ENCODE measurements at regions not wholly inside any gene's neighbourhood (a gene's known extent, or its start where the extent isn't known, plus 50 kb on each side); places are given as distances from the start of the nearest gene placed in this dataset.

DNA sequence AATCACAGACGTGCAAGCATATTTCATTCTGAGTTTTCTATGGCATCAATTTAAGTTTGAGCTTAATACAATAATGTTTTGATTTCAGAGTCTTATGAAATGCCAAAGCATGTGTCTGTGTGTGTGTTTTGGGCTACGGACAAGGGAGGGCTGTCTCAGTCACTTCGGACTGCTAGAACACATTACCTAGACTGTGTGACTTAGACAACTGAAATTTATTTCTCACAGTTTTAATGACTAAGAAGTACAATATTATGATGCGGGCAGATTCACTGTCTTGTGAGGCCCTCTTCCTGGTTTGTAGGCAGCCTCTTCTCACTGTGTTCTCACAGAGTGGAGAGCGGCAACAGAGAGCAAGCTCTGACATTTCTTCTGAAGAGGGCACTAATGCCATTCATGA lies 1202.0 kb downstream of the EFNB2 start:
- Histone ChIP-seq H2AFZ (ENCODE audit: low read length) (no peak overlapping the region), H3K27ac (ENCODE audit: low read length) (no peak overlapping the region), H3K4me2 (ENCODE audit: low read depth, low read length, poor library complexity, severe bottlenecking) (no peak overlapping the region), H3K4me1 (ENCODE audit: low read length) (no peaks in the 10 kb centered on the region), H3K4me3 (ENCODE audit: low read length) (no peak overlapping the region), H3K9me2 (replicated peaks; ENCODE audit: insufficient read depth, low read length) (no peaks in the 10 kb centered on the region; the same call in 1 of the 2 replicates), H3K9ac (ENCODE audit: low read length) (no peak overlapping the region), H4K20me1 (ENCODE audit: insufficient read depth, low read depth, low read length) (no peaks in the 10 kb centered on the region), H3K79me2 (ENCODE audit: low read length) (no peaks in the 10 kb centered on the region), H3K27me3 (ENCODE audit: low read length) (no peaks in the 10 kb centered on the region), H3K36me3 (ENCODE audit: insufficient read depth, low read length) (0 out of 2 replicates have a peak, but pooled peaks cover 3% of the 10 kb centered on the region), H3K9me3 (ENCODE audit: low read length) (peaks cover 25% of the 10 kb centered on the region)
- DNase-seq: no peak

DNA sequence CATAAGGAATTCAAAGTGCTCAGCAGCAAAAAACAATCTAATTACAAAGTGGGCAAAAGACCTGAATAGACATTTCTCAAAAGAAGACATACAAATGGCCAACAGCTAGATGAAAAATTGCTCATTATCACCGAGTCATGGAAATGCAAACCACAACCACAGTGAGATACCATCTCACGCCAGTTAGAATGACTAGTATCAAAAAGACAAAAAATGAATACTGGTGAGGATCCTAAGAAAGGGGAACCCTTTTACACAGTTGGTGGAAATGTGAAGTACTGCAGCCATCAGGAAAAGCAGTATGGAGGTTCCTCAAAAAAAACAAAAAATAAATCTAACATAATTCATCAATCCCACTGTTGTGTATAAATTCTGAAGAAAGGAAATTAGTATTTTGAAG lies 1206.1 kb downstream of the EFNB2 start:
- Histone ChIP-seq H3K79me2 (ENCODE audit: low read length) (no peaks in the 10 kb centered on the region), H3K4me2 (ENCODE audit: low read depth, low read length, poor library complexity, severe bottlenecking) (no peak overlapping the region), H3K36me3 (ENCODE audit: insufficient read depth, low read length) (no peaks in the 10 kb centered on the region), H3K4me3 (ENCODE audit: low read length) (no peak overlapping the region), H2AFZ (ENCODE audit: low read length) (no peak overlapping the region), H4K20me1 (ENCODE audit: insufficient read depth, low read depth, low read length) (no peaks in the 10 kb centered on the region), H3K9ac (ENCODE audit: low read length) (no peak overlapping the region), H3K27ac (ENCODE audit: low read length) (no peak overlapping the region), H3K4me1 (ENCODE audit: low read length) (no peaks in the 10 kb centered on the region), H3K9me3 (ENCODE audit: low read length) (peaks cover 22% of the 10 kb centered on the region), H3K9me2 (replicated peaks; ENCODE audit: insufficient read depth, low read length) (no peaks in the 10 kb centered on the region; the same call in 1 of the 2 replicates), H3K27me3 (ENCODE audit: low read length) (no peaks in the 10 kb centered on the region)
- DNase-seq: no peak

DNA sequence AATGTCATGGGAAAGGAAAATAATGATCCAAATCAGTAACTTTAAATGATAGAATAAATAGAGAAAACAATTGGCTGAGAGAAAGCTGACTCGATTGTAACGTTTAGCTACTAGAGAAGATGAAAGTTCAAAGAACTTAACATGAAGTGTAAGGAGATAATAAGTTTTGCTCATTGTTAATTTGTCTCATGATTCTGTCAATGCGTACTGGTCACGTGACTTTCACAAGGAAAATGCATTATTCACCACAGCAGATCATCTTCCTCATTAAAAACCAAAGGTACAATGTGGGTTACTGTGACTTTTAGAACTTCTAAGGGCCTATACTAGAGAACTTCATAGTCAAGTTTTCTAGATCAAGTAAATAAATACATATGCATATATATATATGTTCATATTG lies 1207.2 kb downstream of the EFNB2 start:
- H3K9me3 ChIP-seq (ENCODE audit: low read length): peaks cover 21% of the 10 kb centered on the region
- no peaks in the 10 kb centered on the region for H3K36me3 ChIP-seq (ENCODE audit: insufficient read depth, low read length)
- no peak overlapping the region for H3K9ac ChIP-seq (ENCODE audit: low read length)
- no peaks in the 10 kb centered on the region for H4K20me1 ChIP-seq (ENCODE audit: insufficient read depth, low read depth, low read length)
- no peak overlapping the region for H3K4me2 ChIP-seq (ENCODE audit: low read depth, low read length, poor library complexity, severe bottlenecking)
- no peak for DNase-seq
- no peaks in the 10 kb centered on the region for H3K9me2 ChIP-seq (replicated peaks; ENCODE audit: insufficient read depth, low read length)
- no peaks in the 10 kb centered on the region for H3K27me3 ChIP-seq (ENCODE audit: low read length)
- H3K27ac ChIP-seq (ENCODE audit: low read length): no peak overlapping the region
- no peaks in the 10 kb centered on the region for H3K79me2 ChIP-seq (ENCODE audit: low read length)
- H2AFZ ChIP-seq (ENCODE audit: low read length): no peak overlapping the region
- H3K4me1 ChIP-seq (ENCODE audit: low read length): no peaks in the 10 kb centered on the region
- no peak overlapping the region for H3K4me3 ChIP-seq (ENCODE audit: low read length)

DNA sequence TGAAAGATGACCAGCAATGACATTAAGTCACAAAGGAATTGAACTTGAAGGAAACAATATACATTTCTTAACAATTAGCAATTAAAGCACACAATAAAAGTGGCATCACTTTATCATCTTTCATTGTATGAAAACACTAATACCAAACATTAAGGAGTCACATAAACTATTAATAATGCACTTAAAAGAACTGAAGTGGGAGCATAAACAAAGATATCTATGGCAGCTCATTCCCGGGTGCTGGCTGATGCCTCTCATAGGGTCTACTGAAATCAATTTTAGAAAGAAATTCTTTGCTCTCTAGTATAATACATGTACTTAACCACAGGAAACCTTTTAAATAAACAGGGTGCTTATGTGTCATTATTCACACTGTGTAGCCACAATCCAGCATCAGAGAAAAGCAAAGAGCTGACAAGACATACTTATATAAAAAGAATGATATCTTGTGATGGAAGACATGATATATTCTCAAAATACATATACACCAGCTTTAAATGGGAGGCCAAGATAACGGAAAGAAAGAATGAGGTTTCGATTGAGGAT lies 1207.8 kb downstream of the EFNB2 start:
- Histone ChIP-seq H3K27ac (ENCODE audit: low read length) (no peak overlapping the region), H2AFZ (ENCODE audit: low read length) (no peak overlapping the region), H3K4me2 (ENCODE audit: low read depth, low read length, poor library complexity, severe bottlenecking) (no peak overlapping the region), H4K20me1 (ENCODE audit: insufficient read depth, low read depth, low read length) (no peaks in the 10 kb centered on the region), H3K9ac (ENCODE audit: low read length) (no peak overlapping the region), H3K27me3 (ENCODE audit: low read length) (no peaks in the 10 kb centered on the region), H3K9me3 (ENCODE audit: low read length) (peaks cover 21% of the 10 kb centered on the region), H3K4me3 (ENCODE audit: low read length) (no peak overlapping the region), H3K36me3 (ENCODE audit: insufficient read depth, low read length) (no peaks in the 10 kb centered on the region), H3K79me2 (ENCODE audit: low read length) (no peaks in the 10 kb centered on the region), H3K9me2 (replicated peaks; ENCODE audit: insufficient read depth, low read length) (no peaks in the 10 kb centered on the region), H3K4me1 (ENCODE audit: low read length) (no peaks in the 10 kb centered on the region)
- no peak for DNase-seq

DNA sequence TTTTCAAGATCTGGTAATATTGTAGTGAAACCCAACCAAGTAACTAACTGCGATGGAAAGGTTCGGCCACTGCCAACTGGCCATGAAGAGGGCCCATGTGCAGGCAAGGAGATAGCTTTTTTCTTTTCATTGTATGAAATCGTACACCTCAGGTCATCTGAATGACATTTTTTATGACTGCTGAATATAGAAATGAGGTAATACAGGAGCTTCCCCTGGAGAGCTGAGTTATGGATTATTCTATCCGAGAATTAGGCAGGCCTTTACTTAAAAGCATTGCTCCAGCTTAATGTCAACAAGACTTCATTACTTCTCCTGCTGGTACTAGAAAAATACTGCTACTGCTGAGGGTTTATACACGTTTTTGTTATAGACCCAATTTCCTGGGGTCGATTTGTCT lies 1215.6 kb downstream of the EFNB2 start:
- Histone ChIP-seq H3K9me2 (replicated peaks; ENCODE audit: insufficient read depth, low read length) (no peaks in the 10 kb centered on the region), H3K4me3 (ENCODE audit: low read length) (no peak overlapping the region), H3K4me2 (ENCODE audit: low read depth, low read length, poor library complexity, severe bottlenecking) (no peak overlapping the region), H3K36me3 (ENCODE audit: insufficient read depth, low read length) (no peaks in the 10 kb centered on the region), H3K9ac (ENCODE audit: low read length) (no peak overlapping the region), H3K27ac (ENCODE audit: low read length) (no peak overlapping the region), H3K27me3 (ENCODE audit: low read length) (no peaks in the 10 kb centered on the region), H4K20me1 (ENCODE audit: insufficient read depth, low read depth, low read length) (no peaks in the 10 kb centered on the region), H3K79me2 (ENCODE audit: low read length) (no peaks in the 10 kb centered on the region), H3K4me1 (ENCODE audit: low read length) (no peaks in the 10 kb centered on the region), H3K9me3 (ENCODE audit: low read length) (peaks cover 26% of the 10 kb centered on the region), H2AFZ (ENCODE audit: low read length) (no peak overlapping the region)
- DNase-seq: no peak

DNA sequence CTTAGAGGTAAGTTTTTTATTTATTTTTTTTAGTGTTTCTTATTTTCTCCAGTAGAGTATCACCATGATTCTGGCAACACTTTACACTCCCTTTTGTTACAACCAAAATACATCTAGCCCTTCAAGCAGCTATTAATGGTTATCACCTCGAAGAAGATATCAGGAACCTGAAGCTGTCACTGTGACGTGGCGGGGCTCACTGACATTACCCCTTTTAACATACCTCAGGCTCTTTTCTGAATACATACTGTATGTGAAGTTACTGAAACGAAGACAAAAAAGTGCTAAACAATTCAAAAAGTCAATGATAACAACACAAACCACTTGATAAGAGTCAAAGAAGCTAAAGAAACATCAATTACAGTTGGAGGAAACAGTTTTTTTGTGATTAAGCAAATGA lies 1218.7 kb downstream of the EFNB2 start:
- no peak overlapping the region for H3K4me3 ChIP-seq (ENCODE audit: low read length)
- H3K4me1 ChIP-seq (ENCODE audit: low read length): no peaks in the 10 kb centered on the region
- no peaks in the 10 kb centered on the region for H3K27me3 ChIP-seq (ENCODE audit: low read length)
- H3K9me3 ChIP-seq (ENCODE audit: low read length): peaks cover 30% of the 10 kb centered on the region
- no peak for DNase-seq
- no peaks in the 10 kb centered on the region for H3K36me3 ChIP-seq (ENCODE audit: insufficient read depth, low read length)
- H2AFZ ChIP-seq (ENCODE audit: low read length): no peak overlapping the region
- no peaks in the 10 kb centered on the region for H3K9me2 ChIP-seq (replicated peaks; ENCODE audit: insufficient read depth, low read length)
- no peak overlapping the region for H3K4me2 ChIP-seq (ENCODE audit: low read depth, low read length, poor library complexity, severe bottlenecking)
- H3K27ac ChIP-seq (ENCODE audit: low read length): no peak overlapping the region
- H3K79me2 ChIP-seq (ENCODE audit: low read length): no peaks in the 10 kb centered on the region
- no peaks in the 10 kb centered on the region for H4K20me1 ChIP-seq (ENCODE audit: insufficient read depth, low read depth, low read length)
- no peak overlapping the region for H3K9ac ChIP-seq (ENCODE audit: low read length)

DNA sequence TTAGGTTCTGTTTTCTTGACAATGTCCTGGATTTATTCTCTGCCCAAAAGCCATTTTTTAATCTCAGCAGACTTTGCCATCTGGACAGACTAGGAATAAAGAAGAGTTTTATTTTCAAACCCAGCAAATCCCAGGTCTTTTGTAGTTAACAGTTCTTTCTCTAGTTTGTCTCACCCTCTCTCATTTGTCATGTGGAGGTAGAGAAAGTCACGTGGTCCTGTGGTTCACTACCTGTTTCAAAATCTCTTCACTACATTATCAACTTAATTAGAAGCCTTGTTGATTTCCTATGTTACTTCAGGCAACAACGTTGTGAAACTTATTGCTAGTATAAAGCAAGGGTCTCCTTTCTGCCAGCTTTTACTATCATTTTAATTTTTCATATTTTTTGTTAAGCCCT lies 1222.6 kb downstream of the EFNB2 start:
- Histone ChIP-seq H3K36me3 (ENCODE audit: insufficient read depth, low read length) (no peaks in the 10 kb centered on the region), H3K4me1 (ENCODE audit: low read length) (no peaks in the 10 kb centered on the region), H3K9ac (ENCODE audit: low read length) (no peak overlapping the region), H3K27me3 (ENCODE audit: low read length) (no peaks in the 10 kb centered on the region), H3K4me3 (ENCODE audit: low read length) (no peak overlapping the region), H3K9me3 (ENCODE audit: low read length) (peaks cover 18% of the 10 kb centered on the region), H3K27ac (ENCODE audit: low read length) (no peak overlapping the region), H3K9me2 (replicated peaks; ENCODE audit: insufficient read depth, low read length) (no peaks in the 10 kb centered on the region), H3K79me2 (ENCODE audit: low read length) (no peaks in the 10 kb centered on the region), H4K20me1 (ENCODE audit: insufficient read depth, low read depth, low read length) (no peaks in the 10 kb centered on the region), H3K4me2 (ENCODE audit: low read depth, low read length, poor library complexity, severe bottlenecking) (no peak overlapping the region), H2AFZ (ENCODE audit: low read length) (no peak overlapping the region)
- no peak for DNase-seq

DNA sequence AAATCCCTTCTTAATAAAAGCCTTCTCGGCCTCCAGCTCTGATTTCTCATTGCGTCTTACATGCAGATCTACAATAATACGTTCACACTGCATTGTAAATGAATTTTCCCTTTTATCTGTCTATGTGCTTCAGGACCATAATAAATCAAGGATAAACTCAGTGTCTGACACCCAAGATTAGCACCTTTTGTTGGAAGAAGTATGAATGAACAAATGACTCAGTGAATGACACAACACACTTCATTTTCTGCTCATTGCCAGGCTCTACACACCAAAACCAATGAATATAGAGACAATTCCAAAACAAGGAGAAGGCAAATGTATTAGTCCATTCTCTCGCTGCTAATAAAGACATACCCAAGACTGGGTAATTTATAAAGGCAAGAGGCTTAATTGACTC lies 1224.4 kb downstream of the EFNB2 start:
- no peak overlapping the region for H3K4me3 ChIP-seq (ENCODE audit: low read length)

DNA sequence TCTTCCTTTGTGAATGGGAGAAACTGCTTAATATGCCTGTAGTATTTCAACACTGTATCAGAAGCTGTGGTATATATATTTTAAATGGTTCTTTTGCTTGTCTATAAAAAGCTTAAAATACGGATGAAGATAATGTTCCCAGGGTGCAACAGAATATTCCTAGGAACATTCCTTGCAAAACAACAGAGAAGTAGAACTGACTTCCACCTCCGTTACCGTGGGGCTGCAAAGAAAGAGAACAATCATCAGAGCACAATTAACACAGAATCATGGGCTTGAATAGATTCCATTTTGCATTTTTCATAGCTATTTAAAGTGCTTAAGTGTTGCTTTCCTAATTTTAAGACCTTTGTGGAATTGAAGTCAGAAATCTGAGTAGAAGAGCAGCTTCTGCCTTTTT lies 1227.7 kb downstream of the EFNB2 start:
- H3K27ac ChIP-seq (ENCODE audit: low read length): no peak overlapping the region
- no peak overlapping the region for H3K4me3 ChIP-seq (ENCODE audit: low read length)
- no peak overlapping the region for H3K4me2 ChIP-seq (ENCODE audit: low read depth, low read length, poor library complexity, severe bottlenecking)
- no peaks in the 10 kb centered on the region for H3K36me3 ChIP-seq (ENCODE audit: insufficient read depth, low read length)
- no peaks in the 10 kb centered on the region for H3K27me3 ChIP-seq (ENCODE audit: low read length)
- no peak for DNase-seq
- H2AFZ ChIP-seq (ENCODE audit: low read length): no peak overlapping the region
- peaks cover 7% of the 10 kb centered on the region; the same call in 1 of the 2 replicates for H3K9me3 ChIP-seq (ENCODE audit: low read length)
- no peaks in the 10 kb centered on the region for H4K20me1 ChIP-seq (ENCODE audit: insufficient read depth, low read depth, low read length)
- no peak overlapping the region for H3K9ac ChIP-seq (ENCODE audit: low read length)
- H3K79me2 ChIP-seq (ENCODE audit: low read length): no peaks in the 10 kb centered on the region
- H3K4me1 ChIP-seq (ENCODE audit: low read length): no peaks in the 10 kb centered on the region
- no peaks in the 10 kb centered on the region for H3K9me2 ChIP-seq (replicated peaks; ENCODE audit: insufficient read depth, low read length)

More for the DNA sequence above, 1224.4 kb downstream of the EFNB2 start:
- Histone ChIP-seq H4K20me1 (ENCODE audit: insufficient read depth, low read depth, low read length) (no peaks in the 10 kb centered on the region), H3K27me3 (ENCODE audit: low read length) (no peaks in the 10 kb centered on the region), H3K4me2 (ENCODE audit: low read depth, low read length, poor library complexity, severe bottlenecking) (no peak overlapping the region), H3K9me2 (replicated peaks; ENCODE audit: insufficient read depth, low read length) (no peaks in the 10 kb centered on the region), H3K79me2 (ENCODE audit: low read length) (no peaks in the 10 kb centered on the region), H3K9ac (ENCODE audit: low read length) (no peak overlapping the region), H3K36me3 (ENCODE audit: insufficient read depth, low read length) (no peaks in the 10 kb centered on the region), H3K9me3 (ENCODE audit: low read length) (peaks cover 11% of the 10 kb centered on the region; the same call in 1 of the 2 replicates), H3K4me1 (ENCODE audit: low read length) (no peaks in the 10 kb centered on the region), H2AFZ (ENCODE audit: low read length) (no peak overlapping the region), H3K27ac (ENCODE audit: low read length) (no peak overlapping the region)
- no peak for DNase-seq
